AG09319 (cell line): ENCODE measurements at regions not wholly inside any gene's neighbourhood (a gene's known extent, or its start where the extent isn't known, plus 50 kb on each side); places are given as distances from the start of the nearest gene placed in this dataset.
"Not testable (repeated sequence)": the region's sequence is repeated elsewhere in the genome, so short reads cannot be mapped to it uniquely, and the experiment has no call there.

Source experiments
- DNase-seq: peaks from one replicate; pipeline ENCODE4 v3.0.0-alpha.2; 2010; ENCODE audit warnings: low read depth; ENCODE audit errors: extremely low read depth
- CTCF ChIP-seq: IDR thresholded peaks from 2 replicates; pipeline ENCODE4 v1.5.1; 2011; ENCODE audit warnings: low read depth, mild to moderate bottlenecking, inconsistent platforms, low read length, moderate library complexity

- DNase-seq: no peak
- TF ChIP-seq CTCF: no peak
Observed at GRCh38 chr10:78217336-78217735, 183.7 kb downstream of the RPS24 start.

GRCh38 chr10:78218798-78219490, 185.3 kb downstream of the RPS24 start:
- no peak for DNase-seq
- TF ChIP-seq CTCF: no peak

- not testable (repeated sequence) for DNase-seq
Observed at GRCh38 chr10:78219568-78219967, 185.9 kb downstream of the RPS24 start.

GRCh38 chr10:78220781-78221180, 187.1 kb downstream of the RPS24 start:
- no peak for TF ChIP-seq CTCF
- no peak for DNase-seq

- DNase-seq: no peak
- TF ChIP-seq CTCF: no peak
Observed at GRCh38 chr10:78222096-78222790, 188.6 kb downstream of the RPS24 start.

GRCh38 chr10:78223088-78223487, 189.4 kb downstream of the RPS24 start:
- TF ChIP-seq CTCF: no peak
- no peak for DNase-seq

GRCh38 chr10:78224602-78225001, 190.9 kb downstream of the RPS24 start:
- no peak for TF ChIP-seq CTCF
- DNase-seq: no peak
